ENCODE measurements at regions not wholly inside any gene's neighbourhood (a gene's known extent, or its start where the extent isn't known, plus 50 kb on each side); places are given as distances from the start of the nearest gene placed in this dataset.
"Not testable (repeated sequence)": the region's sequence is repeated elsewhere in the genome, so short reads cannot be mapped to it uniquely, and the experiment has no call there.

DNA sequence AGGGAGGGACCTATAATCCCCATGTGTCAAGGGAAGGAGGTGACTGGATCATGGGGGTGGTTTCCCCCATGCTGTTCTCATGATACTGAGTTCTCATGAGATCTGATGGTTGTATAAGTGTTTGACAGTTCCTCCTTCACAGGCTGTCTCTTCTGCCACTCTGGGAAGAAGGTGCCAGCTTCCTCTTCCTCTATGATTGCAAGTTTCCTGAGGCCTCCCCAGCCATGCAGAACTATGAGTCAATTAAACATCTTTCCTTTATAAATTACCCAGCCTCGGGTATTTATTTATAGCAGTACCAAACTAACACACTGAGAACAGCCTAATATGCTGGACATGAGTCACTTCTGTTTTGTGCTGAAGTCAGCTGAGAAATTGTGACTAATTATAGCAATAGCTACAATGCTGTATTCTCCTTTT is 656.9 kb upstream of the CPEB2 start:
- no peaks in the 10 kb centered on the region for H3K79me2 ChIP-seq (ENCODE audit: low read depth)
- no peak overlapping the region for H3K27ac ChIP-seq
- TF ChIP-seq EZH2 (IDR thresholded peaks at IDR 0.05) (no peak), EZH2phosphoT487 (IDR thresholded peaks at IDR 0.05) (no peak), CTCF (IDR thresholded peaks at IDR 0.05) (no peak)
- Mint-ChIP-seq H3K27me3 (ENCODE audit: insufficient read depth, low read depth) (no peaks in the 10 kb centered on the region), H3K4me3 (no peak overlapping the region), H3K9me3 (no peaks in the 10 kb centered on the region), H3K4me1 (peaks cover 5% of the 10 kb centered on the region), H3K36me3 (no peaks in the 10 kb centered on the region), H3K27ac (no peak overlapping the region)
- H3K4me2 ChIP-seq: no peak overlapping the region
- H3F3A ChIP-seq (ENCODE audit: low read depth): no peaks in the 10 kb centered on the region
- no peaks in the 10 kb centered on the region for H3K36me3 ChIP-seq
- DNase-seq (ENCODE audit: low spot score): no peak
- no peaks in the 10 kb centered on the region for H3K9me3 ChIP-seq (ENCODE audit: low read depth)
- no peak overlapping the region for H3K4me3 ChIP-seq
- H2AFZ ChIP-seq (replicated peaks): no peak overlapping the region
- H3K27me3 ChIP-seq: no peaks in the 10 kb centered on the region
- H4K20me1 ChIP-seq (ENCODE audit: low read depth): no peaks in the 10 kb centered on the region
- H3K4me1 ChIP-seq: no peaks in the 10 kb centered on the region
- H3K9ac ChIP-seq: no peak overlapping the region

DNA sequence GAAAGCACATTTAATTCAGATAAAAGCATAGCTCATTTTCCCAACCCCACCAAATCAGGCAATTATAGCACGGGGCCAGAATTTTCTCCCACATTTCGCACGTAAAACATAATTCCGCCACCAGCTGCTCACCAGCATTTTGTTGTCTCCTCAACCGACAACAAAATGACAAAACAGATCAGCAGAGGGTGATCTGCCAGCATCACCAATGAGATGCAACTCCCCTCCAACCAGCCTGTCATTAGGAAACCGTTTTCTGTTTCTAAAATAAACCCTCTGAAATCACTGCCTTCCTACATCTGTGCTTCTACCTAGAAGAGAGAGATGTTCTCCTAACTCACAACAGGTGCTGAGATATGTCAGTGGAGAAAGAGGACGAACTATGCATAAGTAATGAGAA is 654.8 kb upstream of the CPEB2 start:
- no peak overlapping the region for H3K4me2 ChIP-seq

DNA sequence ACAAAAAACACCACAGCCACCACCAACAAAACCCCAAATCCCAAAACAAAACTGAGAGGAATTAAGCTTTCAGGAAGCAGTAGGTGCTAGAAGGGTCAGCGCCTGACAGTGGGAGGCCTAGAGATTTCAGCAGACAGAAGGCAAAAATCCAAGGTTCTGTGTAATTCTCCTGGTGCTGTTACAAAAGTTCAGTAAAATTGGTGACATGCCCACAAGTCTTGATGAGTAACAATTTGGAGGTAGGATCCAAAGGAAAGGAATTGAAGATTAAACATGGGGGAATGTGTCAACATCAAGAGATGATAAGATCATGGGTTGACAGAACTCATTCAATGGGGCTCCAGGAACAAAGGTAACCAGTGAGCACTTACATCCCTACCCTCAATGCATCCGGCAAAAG is 653.8 kb upstream of the CPEB2 start:
- H3K9ac ChIP-seq: no peak overlapping the region
- H4K20me1 ChIP-seq (ENCODE audit: low read depth): no peaks in the 10 kb centered on the region
- no peak for TF ChIP-seq CTCF (IDR thresholded peaks at IDR 0.05)
- no peak for TF ChIP-seq EZH2 (IDR thresholded peaks at IDR 0.05)
- no peak for TF ChIP-seq EZH2phosphoT487 (IDR thresholded peaks at IDR 0.05)
- H3K27me3 Mint-ChIP-seq (ENCODE audit: insufficient read depth, low read depth): no peaks in the 10 kb centered on the region
- no peak overlapping the region for H3K4me3 ChIP-seq
- H3K36me3 Mint-ChIP-seq: no peaks in the 10 kb centered on the region
- H3K4me3 Mint-ChIP-seq: no peak overlapping the region
- H3K27me3 ChIP-seq: no peaks in the 10 kb centered on the region
- H3K4me1 ChIP-seq: no peaks in the 10 kb centered on the region
- no peak for DNase-seq (ENCODE audit: low spot score)
- no peak overlapping the region for H3K4me2 ChIP-seq
- no peaks in the 10 kb centered on the region for H3K79me2 ChIP-seq (ENCODE audit: low read depth)
- no peaks in the 10 kb centered on the region for H3F3A ChIP-seq (ENCODE audit: low read depth)
- H3K27ac ChIP-seq: no peak overlapping the region
- H3K9me3 Mint-ChIP-seq: no peaks in the 10 kb centered on the region
- H3K27ac Mint-ChIP-seq: no peak overlapping the region
- no peaks in the 10 kb centered on the region for H3K4me1 Mint-ChIP-seq
- H3K9me3 ChIP-seq (ENCODE audit: low read depth): no peaks in the 10 kb centered on the region
- H2AFZ ChIP-seq (replicated peaks): no peak overlapping the region
- H3K36me3 ChIP-seq: no peaks in the 10 kb centered on the region

More for the DNA sequence above, 654.8 kb upstream of the CPEB2 start:
- no peak overlapping the region for H3K9ac ChIP-seq
- no peak for DNase-seq (ENCODE audit: low spot score)
- no peaks in the 10 kb centered on the region for H4K20me1 ChIP-seq (ENCODE audit: low read depth)
- H3K36me3 ChIP-seq: no peaks in the 10 kb centered on the region
- Mint-ChIP-seq H3K4me3 (no peak overlapping the region), H3K27me3 (ENCODE audit: insufficient read depth, low read depth) (no peaks in the 10 kb centered on the region), H3K27ac (no peak overlapping the region), H3K9me3 (no peaks in the 10 kb centered on the region), H3K4me1 (peaks cover 5% of the 10 kb centered on the region), H3K36me3 (no peaks in the 10 kb centered on the region)
- TF ChIP-seq EZH2phosphoT487 (IDR thresholded peaks at IDR 0.05) (no peak), CTCF (IDR thresholded peaks at IDR 0.05) (no peak), EZH2 (IDR thresholded peaks at IDR 0.05) (no peak)
- no peak overlapping the region for H2AFZ ChIP-seq (replicated peaks)
- no peaks in the 10 kb centered on the region for H3K9me3 ChIP-seq (ENCODE audit: low read depth)
- H3K27me3 ChIP-seq: no peaks in the 10 kb centered on the region
- H3F3A ChIP-seq (ENCODE audit: low read depth): no peaks in the 10 kb centered on the region
- H3K4me3 ChIP-seq: no peak overlapping the region
- H3K4me1 ChIP-seq: no peaks in the 10 kb centered on the region
- H3K27ac ChIP-seq: no peak overlapping the region
- H3K79me2 ChIP-seq (ENCODE audit: low read depth): no peaks in the 10 kb centered on the region

- H3K9me3 Mint-ChIP-seq; H3K9ac ChIP-seq; H3K4me3 ChIP-seq; H3K4me2 ChIP-seq; H3K27ac Mint-ChIP-seq; H3K79me2 ChIP-seq (ENCODE audit: low read depth); H2AFZ ChIP-seq (replicated peaks); DNase-seq (ENCODE audit: low spot score); H3K27me3 ChIP-seq; H4K20me1 ChIP-seq (ENCODE audit: low read depth); H3K4me1 Mint-ChIP-seq; H3K4me1 ChIP-seq; H3K27me3 Mint-ChIP-seq (ENCODE audit: insufficient read depth, low read depth); H3K4me3 Mint-ChIP-seq; H3K36me3 ChIP-seq; H3K36me3 Mint-ChIP-seq; H3K9me3 ChIP-seq (ENCODE audit: low read depth); H3F3A ChIP-seq (ENCODE audit: low read depth); H3K27ac ChIP-seq: not testable (repeated sequence)
These were observed 643.6 kb upstream of the CPEB2 start for GRCh38 chr4:14358544-14359160.
